ENCODE measurements at regions not wholly inside any gene's neighbourhood (a gene's known extent, or its start where the extent isn't known, plus 50 kb on each side); places are given as distances from the start of the nearest gene placed in this dataset.

- no peak for DNase-seq
Observed at GRCh38 chr11:128391811-128392210, 195.5 kb downstream of the ETS1 start.

DNA sequence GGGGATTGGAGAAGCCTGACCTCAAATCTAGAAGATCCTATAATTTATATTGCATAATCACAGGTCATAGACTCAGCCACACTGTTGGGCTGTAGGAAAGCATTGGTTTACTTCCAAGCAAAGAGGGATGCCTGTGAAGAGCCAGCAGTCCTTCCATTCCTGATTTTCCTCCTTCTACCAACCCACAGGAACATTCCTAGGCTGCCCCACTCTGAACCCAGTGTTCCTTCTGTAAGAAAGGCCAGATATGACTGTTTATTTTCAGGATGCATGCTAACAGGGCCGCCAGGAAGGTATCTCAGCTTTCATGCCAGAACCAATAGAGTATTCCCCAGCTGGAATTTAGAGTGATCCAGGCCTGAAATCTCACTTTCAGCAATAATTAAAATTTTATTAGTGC, 197.1 kb downstream of the ETS1 start:
- ATAC-seq (no peak), DNase-seq (no peak)
- Histone ChIP-seq H3K4me3 (no peak overlapping the region), H3K27ac (no peak overlapping the region), H3K27me3 (ENCODE audit: low read depth) (no peaks in the 10 kb centered on the region), H3K4me1 (peaks cover 7% of the 10 kb centered on the region), H3K9me3 (no peaks in the 10 kb centered on the region), H3K36me3 (no peaks in the 10 kb centered on the region)
- intact Hi-C loops (cut with DNase I): no loop called here
- TF ChIP-seq, protein P1, sequence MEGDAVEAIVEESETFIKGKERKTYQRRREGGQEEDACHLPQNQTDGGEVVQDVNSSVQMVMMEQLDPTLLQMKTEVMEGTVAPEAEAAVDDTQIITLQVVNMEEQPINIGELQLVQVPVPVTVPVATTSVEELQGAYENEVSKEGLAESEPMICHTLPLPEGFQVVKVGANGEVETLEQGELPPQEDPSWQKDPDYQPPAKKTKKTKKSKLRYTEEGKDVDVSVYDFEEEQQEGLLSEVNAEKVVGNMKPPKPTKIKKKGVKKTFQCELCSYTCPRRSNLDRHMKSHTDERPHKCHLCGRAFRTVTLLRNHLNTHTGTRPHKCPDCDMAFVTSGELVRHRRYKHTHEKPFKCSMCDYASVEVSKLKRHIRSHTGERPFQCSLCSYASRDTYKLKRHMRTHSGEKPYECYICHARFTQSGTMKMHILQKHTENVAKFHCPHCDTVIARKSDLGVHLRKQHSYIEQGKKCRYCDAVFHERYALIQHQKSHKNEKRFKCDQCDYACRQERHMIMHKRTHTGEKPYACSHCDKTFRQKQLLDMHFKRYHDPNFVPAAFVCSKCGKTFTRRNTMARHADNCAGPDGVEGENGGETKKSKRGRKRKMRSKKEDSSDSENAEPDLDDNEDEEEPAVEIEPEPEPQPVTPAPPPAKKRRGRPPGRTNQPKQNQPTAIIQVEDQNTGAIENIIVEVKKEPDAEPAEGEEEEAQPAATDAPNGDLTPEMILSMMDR (IDR thresholded peaks at IDR 0.05): no peak

More at GRCh38 chr11:128391811-128392210, 195.5 kb downstream of the ETS1 start:
- no peaks in the 10 kb centered on the region for H3K27me3 ChIP-seq (ENCODE audit: low read depth)
- TF ChIP-seq, protein P1 (IDR thresholded peaks at IDR 0.05): no peak
- no peak overlapping the region for H3K27ac ChIP-seq
- no peaks in the 10 kb centered on the region for H3K9me3 ChIP-seq
- no peak for ATAC-seq
- intact Hi-C loops (cut with DNase I): no loop called here
- H3K4me3 ChIP-seq: no peak overlapping the region
- H3K36me3 ChIP-seq: no peaks in the 10 kb centered on the region
- peaks cover 7% of the 10 kb centered on the region for H3K4me1 ChIP-seq

GRCh38 chr11:128389461-128389976, 197.8 kb downstream of the ETS1 start:
- Histone ChIP-seq H3K27me3 (ENCODE audit: low read depth) (no peaks in the 10 kb centered on the region), H3K4me3 (no peak overlapping the region), H3K4me1 (peaks cover 6% of the 10 kb centered on the region), H3K36me3 (no peaks in the 10 kb centered on the region), H3K27ac (no peak overlapping the region), H3K9me3 (no peaks in the 10 kb centered on the region)
- DNase-seq (no peak), ATAC-seq (no peak)
- TF ChIP-seq, protein P1 (IDR thresholded peaks at IDR 0.05): no peak
- intact Hi-C loops (cut with DNase I): no loop called here

- Histone ChIP-seq H3K9me3 (no peaks in the 10 kb centered on the region), H3K36me3 (no peaks in the 10 kb centered on the region), H3K27me3 (ENCODE audit: low read depth) (no peaks in the 10 kb centered on the region), H3K27ac (no peak overlapping the region), H3K4me3 (no peak overlapping the region), H3K4me1 (no peaks in the 10 kb centered on the region)
- TF ChIP-seq, protein P1 (IDR thresholded peaks at IDR 0.05): no peak
- intact Hi-C loops (cut with DNase I): no loop called here
- no peak for ATAC-seq
- no peak for DNase-seq
Observed at GRCh38 chr11:128388206-128388815, 199.0 kb downstream of the ETS1 start.

- H3K36me3 ChIP-seq: no peaks in the 10 kb centered on the region
- H3K27ac ChIP-seq: no peak overlapping the region
- TF ChIP-seq, protein P1 (IDR thresholded peaks at IDR 0.05): no peak
- no peak overlapping the region for H3K4me3 ChIP-seq
- H3K4me1 ChIP-seq: no peaks in the 10 kb centered on the region
- ATAC-seq (no peak), DNase-seq (no peak)
- peaks cover 8% of the 10 kb centered on the region for H3K9me3 ChIP-seq
- no peaks in the 10 kb centered on the region for H3K27me3 ChIP-seq (ENCODE audit: low read depth)
- intact Hi-C loops (cut with DNase I): no loop called here
Observed at GRCh38 chr11:128379587-128380580, 207.5 kb downstream of the ETS1 start.

All from lower lobe of right lung (tissue), 2 donors.